ENCODE measurements at regions not wholly inside any gene's neighbourhood (a gene's known extent, or its start where the extent isn't known, plus 50 kb on each side); places are given as distances from the start of the nearest gene placed in this dataset.

DNA sequence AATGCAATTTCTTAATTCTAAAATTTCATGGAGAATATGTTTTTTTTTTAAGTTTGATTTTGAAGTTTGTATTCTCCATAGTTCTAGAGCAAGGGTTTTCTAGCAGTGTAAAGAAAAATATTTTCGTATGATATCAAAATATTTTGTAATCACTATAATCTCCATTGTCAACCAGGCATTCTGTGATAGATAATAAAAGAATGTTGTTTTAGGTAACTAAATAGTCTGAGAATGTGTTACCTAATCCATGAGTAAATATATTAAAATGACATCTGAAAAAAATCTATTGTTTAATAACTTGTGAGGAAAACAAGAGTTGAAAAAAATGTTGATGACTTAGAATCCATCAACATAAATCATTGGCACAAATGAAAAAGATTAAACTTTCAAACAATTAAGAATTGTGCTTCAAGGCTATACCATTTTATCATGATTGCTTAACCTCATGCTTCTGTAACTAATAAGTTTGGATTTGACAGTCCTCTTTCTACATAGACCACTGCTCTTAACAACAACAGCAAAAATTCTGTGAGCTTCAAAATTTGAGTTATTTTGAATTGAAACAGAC lies 2211.8 kb downstream of the LRRC4C start:
- H3K27me3 Mint-ChIP-seq (ENCODE audit: low read depth in 3 of 3) = peaks cover 0 to 1% (median 0%) of the 10 kb centered on the region in 3 donors
- DNase-seq = no peak
- no peaks in the 10 kb centered on the region for H3K36me3 Mint-ChIP-seq
- H3K9me3 Mint-ChIP-seq = peaks cover 0 to 28% (median 9%) of the 10 kb centered on the region in 6 donors
- no peak overlapping the region for H3K27ac Mint-ChIP-seq
- no peak overlapping the region for H3K4me3 Mint-ChIP-seq
- H3K4me1 Mint-ChIP-seq = no peaks in the 10 kb centered on the region

DNA sequence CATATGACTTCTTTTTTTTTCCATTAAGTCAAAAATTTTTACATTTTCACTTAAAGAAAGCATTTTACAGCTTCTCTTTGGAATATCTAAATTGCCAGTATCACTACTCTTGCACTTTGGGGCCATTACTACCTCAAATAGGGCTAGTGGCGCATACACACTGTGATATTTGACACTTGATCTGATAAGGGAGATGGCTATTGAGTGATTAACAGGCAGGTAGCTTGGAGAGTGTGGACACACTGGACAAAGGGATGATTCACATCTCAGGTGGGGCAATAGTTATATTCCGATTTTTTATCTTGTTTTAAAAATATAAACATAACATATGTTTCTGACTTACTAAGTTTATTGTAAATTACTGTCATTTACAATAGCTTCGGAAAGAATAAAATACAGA lies 2219.9 kb downstream of the LRRC4C start:
- Mint-ChIP-seq H3K27me3 (ENCODE audit: low read depth in 3 of 3) (peaks cover 0 to 2% (median 1%) of the 10 kb centered on the region in 3 donors), H3K4me1 (no peaks in the 10 kb centered on the region), H3K27ac (no peak overlapping the region), H3K4me3 (no peak overlapping the region), H3K9me3 (peaks cover 5 to 44% (median 12%) of the 10 kb centered on the region in 6 donors), H3K36me3 (no peaks in the 10 kb centered on the region)
- no peak for DNase-seq

DNA sequence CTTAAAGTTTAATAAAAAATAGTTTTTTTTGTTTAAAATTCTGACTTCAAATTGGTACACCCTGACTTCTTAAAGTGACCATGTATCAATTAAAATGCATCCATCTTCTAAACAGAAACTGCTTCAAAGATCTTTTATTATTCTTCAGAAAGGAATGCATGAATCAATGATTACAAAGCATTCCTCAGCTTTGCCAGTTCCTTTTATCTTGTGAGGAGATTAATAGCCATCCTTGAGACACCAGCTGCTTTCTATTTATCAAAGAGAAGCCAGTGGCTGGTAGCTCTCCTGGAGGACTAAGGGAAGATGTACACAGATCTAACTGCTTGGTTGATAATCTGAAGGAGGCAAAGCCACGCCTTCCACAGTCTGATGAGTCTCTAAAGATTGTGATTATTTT lies 2222.5 kb downstream of the LRRC4C start:
- Mint-ChIP-seq H3K27ac (no peak overlapping the region), H3K4me1 (no peaks in the 10 kb centered on the region), H3K36me3 (peaks cover 0 to 5% (median 3%) of the 10 kb centered on the region in 3 donors), H3K4me3 (no peak overlapping the region), H3K9me3 (peaks cover 7 to 58% (median 16%) of the 10 kb centered on the region in 6 donors), H3K27me3 (ENCODE audit: low read depth in 3 of 3) (peaks cover 0 to 2% (median 0%) of the 10 kb centered on the region in 3 donors)
- DNase-seq = no peak

DNA sequence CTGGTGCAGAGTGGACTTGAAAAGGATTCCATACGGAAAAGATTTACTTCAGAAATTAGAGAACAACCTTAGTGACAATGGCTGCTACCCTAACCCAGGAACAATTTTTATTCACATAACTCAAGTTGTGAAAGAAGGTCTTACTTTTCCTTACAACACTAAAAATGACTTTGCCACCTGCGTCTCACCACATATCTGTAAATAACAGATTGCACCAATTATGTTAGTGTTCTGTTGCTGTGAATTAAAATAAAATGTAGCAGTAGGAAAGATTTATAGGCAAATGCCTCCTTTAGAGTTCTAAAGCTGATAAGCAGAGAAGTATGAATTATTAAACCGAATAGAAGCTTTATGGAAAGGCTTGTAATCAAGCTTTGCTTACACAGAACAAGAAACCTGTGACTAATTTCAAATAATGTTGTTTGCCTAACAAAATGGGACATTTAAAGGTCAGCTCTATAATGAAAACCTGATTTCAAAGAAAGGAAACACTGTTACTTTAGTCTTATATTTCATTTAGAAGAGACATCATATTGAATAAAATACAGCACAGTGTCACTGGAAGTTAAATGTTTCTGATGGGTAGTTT lies 2237.8 kb downstream of the LRRC4C start:
- Mint-ChIP-seq H3K36me3 (no peaks in the 10 kb centered on the region), H3K9me3 (peaks cover 1 to 40% (median 11%) of the 10 kb centered on the region in 6 donors), H3K4me3 (no peak overlapping the region), H3K27ac (no peak overlapping the region), H3K27me3 (ENCODE audit: low read depth in 3 of 3) (peaks cover 0 to 3% (median 2%) of the 10 kb centered on the region in 3 donors), H3K4me1 (no peaks in the 10 kb centered on the region)
- no peak for DNase-seq

DNA sequence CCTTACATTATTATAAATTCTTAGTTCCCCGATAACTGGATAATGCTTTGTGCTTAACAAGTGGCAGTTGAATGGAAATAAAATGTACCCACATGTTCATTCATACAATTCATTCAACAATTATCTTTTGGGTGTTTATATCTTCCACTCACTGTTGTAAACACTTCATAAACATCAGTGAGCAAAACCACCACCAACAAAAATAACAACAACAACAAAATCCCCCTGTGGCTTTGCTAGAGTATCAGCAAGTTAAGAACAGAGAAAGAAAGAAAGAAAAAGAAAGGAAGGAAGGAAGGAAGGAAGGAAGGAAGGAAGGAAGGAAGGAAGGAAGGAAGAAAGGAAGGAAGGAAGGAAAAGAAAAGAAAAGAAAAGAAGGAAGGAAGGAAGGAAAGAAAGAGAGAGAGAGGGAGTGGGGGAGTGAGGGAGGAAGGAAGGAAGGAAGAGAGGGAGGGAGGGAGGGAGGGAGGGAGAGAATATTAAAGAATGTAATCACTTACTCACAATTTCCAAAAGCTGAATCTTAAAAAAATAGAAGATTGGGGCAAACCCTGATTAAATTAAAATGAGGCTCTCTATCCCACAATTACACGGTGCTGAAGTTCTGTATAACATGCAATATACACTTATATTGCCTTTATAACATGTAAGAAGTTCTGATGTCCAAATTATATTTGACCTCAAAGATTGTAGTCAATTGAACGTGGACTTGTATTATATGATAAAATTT lies 2238.8 kb downstream of the LRRC4C start:
- Mint-ChIP-seq H3K9me3 (peaks cover 1 to 40% (median 14%) of the 10 kb centered on the region in 6 donors), H3K4me3 (no peak overlapping the region), H3K36me3 (no peaks in the 10 kb centered on the region)

DNA sequence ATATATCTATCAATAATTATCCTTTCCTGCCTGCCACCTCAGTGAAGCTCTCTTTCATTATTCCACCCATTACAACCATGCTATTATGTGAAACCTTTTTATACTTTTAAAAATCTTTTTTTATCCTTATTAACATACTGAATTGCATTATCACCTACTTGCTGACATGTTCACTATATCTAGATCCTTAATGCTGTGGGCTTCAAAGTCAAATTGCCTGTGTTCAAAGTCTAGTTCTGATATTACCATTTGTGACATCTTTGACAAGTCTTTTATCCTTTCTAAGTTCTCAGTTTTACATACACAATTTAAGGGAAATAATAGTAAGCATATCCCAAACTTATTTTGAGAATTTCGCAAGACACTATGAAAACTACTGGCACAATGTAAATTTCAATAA lies 2239.4 kb downstream of the LRRC4C start:
- Mint-ChIP-seq H3K4me1 (no peaks in the 10 kb centered on the region), H3K4me3 (no peak overlapping the region), H3K9me3 (peaks cover 1 to 40% (median 14%) of the 10 kb centered on the region in 6 donors), H3K36me3 (no peaks in the 10 kb centered on the region), H3K27ac (no peak overlapping the region), H3K27me3 (ENCODE audit: low read depth in 3 of 3) (peaks cover 0 to 3% (median 2%) of the 10 kb centered on the region in 3 donors)
- no peak for DNase-seq

More for the DNA sequence above, 2238.8 kb downstream of the LRRC4C start:
- no peaks in the 10 kb centered on the region for H3K4me1 Mint-ChIP-seq
- peaks cover 0 to 3% (median 2%) of the 10 kb centered on the region in 3 donors for H3K27me3 Mint-ChIP-seq (ENCODE audit: low read depth in 3 of 3)
- DNase-seq = no peak
- H3K27ac Mint-ChIP-seq = no peak overlapping the region

DNA sequence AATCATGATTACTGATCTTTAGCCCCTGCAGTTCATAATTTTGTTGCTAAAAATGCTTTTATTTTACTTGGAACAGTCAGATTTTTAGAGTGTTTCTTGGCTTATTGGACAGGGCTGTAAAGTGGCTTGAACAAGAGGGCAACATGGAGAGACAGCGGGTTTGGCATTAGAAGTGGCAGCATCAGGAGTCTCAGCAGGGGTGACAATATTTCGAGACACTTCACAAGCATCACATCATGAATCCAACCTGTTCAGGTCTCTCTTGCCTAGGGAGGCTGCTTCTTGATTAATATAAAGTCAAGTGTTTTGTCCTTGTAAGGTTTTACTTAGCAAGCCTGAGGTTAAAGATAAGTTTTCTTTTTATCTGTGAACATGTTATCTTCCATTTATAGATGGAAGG lies 2249.5 kb downstream of the LRRC4C start:
- Mint-ChIP-seq H3K4me1 (no peaks in the 10 kb centered on the region), H3K36me3 (peaks cover 0 to 5% (median 0%) of the 10 kb centered on the region in 3 donors), H3K27me3 (ENCODE audit: low read depth in 3 of 3) (no peaks in the 10 kb centered on the region), H3K4me3 (no peak overlapping the region), H3K27ac (no peak overlapping the region), H3K9me3 (peaks cover 0 to 22% (median 11%) of the 10 kb centered on the region in 6 donors)
- DNase-seq = no peak

DNA sequence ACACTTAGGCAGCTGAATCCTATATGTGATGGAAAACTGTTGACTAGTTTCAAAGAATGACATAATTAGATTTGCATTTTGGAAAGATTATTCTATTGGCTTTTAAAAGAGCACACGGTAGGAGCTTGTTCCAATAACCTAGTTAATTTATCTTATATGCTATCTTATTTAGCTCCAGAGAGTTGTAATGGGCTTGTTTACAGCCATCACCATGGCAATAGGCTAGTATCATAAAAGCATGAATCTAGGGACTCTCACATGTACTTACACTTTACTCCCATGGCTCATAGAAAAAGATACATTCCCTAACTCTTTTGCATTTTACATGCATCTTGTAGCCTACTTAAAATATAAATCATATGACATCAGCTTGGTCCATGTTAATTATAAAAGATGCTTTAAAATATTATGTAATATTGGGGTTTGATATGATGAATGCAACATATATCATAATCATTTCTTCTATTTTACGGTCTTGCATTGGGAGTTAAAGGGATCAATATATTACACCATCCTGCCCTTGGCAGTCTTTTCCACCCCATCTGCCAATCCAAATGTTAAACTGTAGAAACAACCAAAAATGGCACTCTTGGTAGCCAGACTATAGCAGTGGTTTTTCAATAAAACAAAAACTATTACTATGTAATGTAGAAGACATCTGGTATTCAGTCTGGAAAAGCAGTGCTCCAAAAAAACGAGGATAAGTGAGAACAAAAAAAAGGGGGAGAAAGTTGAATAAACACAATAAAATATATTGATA lies 2254.0 kb downstream of the LRRC4C start:
- H3K36me3 Mint-ChIP-seq = no peaks in the 10 kb centered on the region
- H3K4me1 Mint-ChIP-seq = no peaks in the 10 kb centered on the region
- DNase-seq = no peak
- no peaks in the 10 kb centered on the region for H3K27me3 Mint-ChIP-seq (ENCODE audit: low read depth in 3 of 3)
- H3K27ac Mint-ChIP-seq = no peak overlapping the region
- no peak overlapping the region for H3K4me3 Mint-ChIP-seq
- peaks cover 0 to 12% (median 4%) of the 10 kb centered on the region in 6 donors for H3K9me3 Mint-ChIP-seq

DNA sequence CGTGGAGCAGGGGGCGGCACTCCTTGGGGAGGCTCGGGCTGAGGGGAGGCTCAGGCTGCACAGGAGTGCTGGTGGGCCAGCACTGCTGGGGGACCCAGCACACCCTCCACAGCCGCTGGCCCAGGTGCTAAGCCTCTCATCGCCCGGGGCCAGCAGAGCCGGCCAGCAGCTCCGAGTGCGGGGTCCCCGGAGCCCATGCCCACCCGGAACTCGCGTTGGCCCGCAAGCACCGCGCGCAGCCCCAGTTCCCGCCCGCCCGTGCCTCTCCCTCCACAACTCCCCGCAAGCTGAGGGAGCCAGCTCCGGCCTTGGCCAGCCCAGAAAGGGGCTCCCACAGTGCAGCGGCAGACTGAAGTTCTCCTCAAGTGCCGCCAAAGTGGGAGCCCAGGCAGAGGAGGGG lies 2266.8 kb downstream of the LRRC4C start:
- no peak overlapping the region for H3K4me3 Mint-ChIP-seq
- no peaks in the 10 kb centered on the region for H3K36me3 Mint-ChIP-seq
- DNase-seq = no peak
- H3K4me1 Mint-ChIP-seq = no peaks in the 10 kb centered on the region
- peaks cover 1 to 21% (median 10%) of the 10 kb centered on the region in 6 donors for H3K9me3 Mint-ChIP-seq
- H3K27me3 Mint-ChIP-seq (ENCODE audit: low read depth in 3 of 3) = peaks cover 0 to 3% (median 1%) of the 10 kb centered on the region in 3 donors
- H3K27ac Mint-ChIP-seq = no peak overlapping the region

DNA sequence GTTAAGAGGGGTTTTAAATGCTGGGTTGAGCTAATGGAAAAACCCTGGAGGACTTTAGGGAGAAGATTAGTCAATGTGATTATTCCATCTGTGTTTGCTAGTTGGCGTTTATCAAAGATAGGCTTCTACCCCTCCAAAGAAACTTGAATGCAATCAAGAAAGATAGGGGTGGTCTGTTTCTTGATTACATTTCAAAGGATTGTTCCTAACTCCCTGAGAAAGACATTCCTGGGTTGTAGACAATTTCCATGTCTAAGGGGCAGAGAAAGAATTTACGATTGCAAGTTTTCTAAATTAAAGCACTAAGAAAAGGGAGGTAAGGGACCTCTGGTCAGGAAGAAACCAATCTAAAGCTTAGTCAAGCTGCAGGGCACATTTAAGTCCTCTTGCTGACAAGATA lies 2268.7 kb downstream of the LRRC4C start:
- no peaks in the 10 kb centered on the region for H3K4me1 Mint-ChIP-seq
- H3K27me3 Mint-ChIP-seq (ENCODE audit: low read depth in 3 of 3) = peaks cover 0 to 3% (median 1%) of the 10 kb centered on the region in 3 donors
- peaks cover 2 to 21% (median 11%) of the 10 kb centered on the region in 6 donors for H3K9me3 Mint-ChIP-seq
- no peak for DNase-seq
- H3K27ac Mint-ChIP-seq = no peak overlapping the region
- no peaks in the 10 kb centered on the region for H3K36me3 Mint-ChIP-seq
- no peak overlapping the region for H3K4me3 Mint-ChIP-seq

DNA sequence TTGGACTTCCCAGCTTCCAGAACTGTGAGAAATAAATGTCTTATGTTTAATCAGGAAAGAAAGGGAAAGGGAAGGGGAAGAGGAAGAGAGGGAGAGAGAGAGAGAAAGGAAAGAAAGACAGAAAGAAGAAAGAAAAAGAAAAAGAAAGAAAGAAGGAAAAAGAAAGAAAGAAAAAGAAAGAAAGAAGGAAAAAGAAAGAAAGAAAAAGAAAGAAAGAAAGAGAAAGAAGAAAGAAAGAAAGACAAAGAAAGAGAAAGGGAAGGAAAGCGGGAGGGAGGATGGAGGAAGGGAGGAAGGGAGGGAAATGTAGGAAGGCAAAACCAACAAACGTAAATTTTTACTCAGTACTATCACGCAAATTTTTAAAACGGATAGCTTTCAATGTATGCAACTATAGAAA lies 2281.8 kb downstream of the LRRC4C start:
- Mint-ChIP-seq H3K4me1 (no peaks in the 10 kb centered on the region), H3K27me3 (ENCODE audit: low read depth in 3 of 3) (peaks cover 0 to 2% (median 0%) of the 10 kb centered on the region in 3 donors), H3K27ac (no peak overlapping the region), H3K9me3 (peaks cover 2 to 22% (median 6%) of the 10 kb centered on the region in 6 donors), H3K36me3 (no peaks in the 10 kb centered on the region), H3K4me3 (no peak overlapping the region)
- no peak for DNase-seq

DNA sequence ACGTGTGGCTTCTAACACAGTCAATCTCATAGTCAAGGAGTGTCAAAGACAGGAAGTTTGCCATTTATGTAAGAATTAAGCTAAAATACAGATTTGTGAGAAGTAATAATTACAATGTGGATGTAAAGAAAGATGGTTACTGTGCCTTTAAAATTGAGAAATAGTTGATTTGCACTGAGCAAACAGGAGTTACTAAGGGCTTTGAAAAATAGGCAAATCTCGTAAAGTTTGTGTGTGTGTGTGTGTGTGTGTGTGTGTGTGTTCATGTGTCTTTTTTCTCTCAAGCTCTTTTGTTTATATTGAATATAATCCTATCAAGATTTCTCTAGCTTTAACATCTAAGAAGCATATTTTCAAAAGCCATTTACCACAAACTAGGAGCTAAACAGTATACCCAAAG lies 2284.5 kb downstream of the LRRC4C start:
- H3K36me3 Mint-ChIP-seq = no peaks in the 10 kb centered on the region
- H3K4me3 Mint-ChIP-seq = no peak overlapping the region
- no peaks in the 10 kb centered on the region for H3K4me1 Mint-ChIP-seq
- H3K9me3 Mint-ChIP-seq = peaks cover 2 to 27% (median 8%) of the 10 kb centered on the region in 6 donors
- peaks cover 0 to 2% (median 0%) of the 10 kb centered on the region in 3 donors for H3K27me3 Mint-ChIP-seq (ENCODE audit: low read depth in 3 of 3)
- DNase-seq = no peak
- H3K27ac Mint-ChIP-seq = no peak overlapping the region

DNA sequence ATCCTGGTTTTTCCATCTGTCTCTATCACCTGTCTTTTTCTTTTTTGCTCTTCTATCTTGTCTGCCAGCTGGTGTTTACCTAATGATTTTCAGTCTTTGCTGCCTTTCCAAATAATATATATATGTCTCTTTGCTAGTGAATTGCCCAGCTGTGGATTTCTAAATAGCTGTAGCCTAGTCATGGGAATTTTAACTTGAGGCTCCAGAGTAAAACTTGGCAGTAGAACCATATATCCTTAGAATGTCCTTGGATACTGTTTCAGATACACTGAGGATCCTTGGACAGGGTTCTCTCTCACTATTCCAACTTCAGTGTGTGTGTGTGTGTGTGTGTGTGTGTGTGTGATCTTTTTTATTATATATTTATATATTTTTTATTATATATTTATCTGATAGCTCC lies 2285.3 kb downstream of the LRRC4C start:
- Mint-ChIP-seq H3K9me3 (peaks cover 2 to 27% (median 8%) of the 10 kb centered on the region in 6 donors), H3K36me3 (no peaks in the 10 kb centered on the region), H3K27me3 (ENCODE audit: low read depth in 3 of 3) (peaks cover 0 to 2% (median 0%) of the 10 kb centered on the region in 3 donors), H3K4me3 (no peak overlapping the region), H3K4me1 (no peaks in the 10 kb centered on the region), H3K27ac (no peak overlapping the region)
- no peak for DNase-seq

DNA sequence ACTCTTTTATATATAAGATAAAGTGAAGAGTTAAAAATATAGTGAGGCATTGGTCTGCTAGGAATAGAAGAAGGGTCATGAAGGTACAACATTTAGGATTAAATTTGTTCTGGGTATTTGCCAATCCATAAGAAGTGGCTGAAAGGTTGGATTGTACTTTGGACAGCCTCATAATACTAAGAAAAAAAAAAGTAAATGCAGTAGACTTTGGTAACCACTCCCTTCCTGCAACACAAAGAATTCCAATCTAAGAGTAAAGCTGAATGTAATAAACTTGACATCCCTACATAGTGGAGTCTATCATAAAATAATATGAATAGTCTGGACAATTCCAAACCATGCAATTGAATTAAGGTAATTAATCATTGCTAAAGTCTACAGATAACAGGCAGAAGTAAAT lies 2294.4 kb downstream of the LRRC4C start:
- H3K4me1 Mint-ChIP-seq = no peaks in the 10 kb centered on the region
- no peak for DNase-seq
- no peaks in the 10 kb centered on the region for H3K36me3 Mint-ChIP-seq
- H3K27me3 Mint-ChIP-seq (ENCODE audit: low read depth in 3 of 3) = peaks cover 0 to 3% (median 0%) of the 10 kb centered on the region in 3 donors
- no peak overlapping the region for H3K27ac Mint-ChIP-seq
- no peak overlapping the region for H3K4me3 Mint-ChIP-seq
- peaks cover 0 to 25% (median 5%) of the 10 kb centered on the region in 6 donors for H3K9me3 Mint-ChIP-seq

Data from immature natural killer cell (primary cell).